ENCODE measurements at regions not wholly inside any gene's neighbourhood (a gene's known extent, or its start where the extent isn't known, plus 50 kb on each side); places are given as distances from the start of the nearest gene placed in this dataset.

GRCh38 chr2:63765117-63765516 lies 76.6 kb upstream of the UGP2 start:
- intact Hi-C loops (cut with DNase I), result no loop called here
- no peak for DNase-seq (ENCODE audit: low spot score)

DNA sequence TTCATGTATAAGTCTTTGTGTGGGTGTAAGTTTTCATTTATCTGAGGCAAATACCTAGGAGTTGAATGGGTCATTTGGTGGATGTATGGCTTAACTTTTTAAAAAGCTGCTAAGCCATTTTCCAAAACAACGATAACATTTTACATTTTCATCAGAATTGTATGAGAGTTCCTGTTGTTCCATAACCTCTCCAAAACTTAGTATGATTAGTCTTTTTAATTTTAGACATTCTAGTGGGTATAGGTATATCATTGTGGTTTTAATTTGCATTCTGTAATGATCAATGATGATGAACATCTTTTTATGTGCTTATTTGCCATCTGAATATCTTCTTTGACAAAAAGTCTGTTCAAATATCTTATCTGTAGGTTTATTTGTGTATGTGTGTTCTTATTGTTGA lies 74.4 kb upstream of the UGP2 start:
- no peak for DNase-seq (ENCODE audit: low spot score)
- intact Hi-C loops (cut with DNase I), result no loop called here

GRCh38 chr2:63768051-63768450 lies 73.6 kb upstream of the UGP2 start:
- intact Hi-C loops (cut with DNase I), result no loop called here
- no peak for DNase-seq (ENCODE audit: low spot score)

- intact Hi-C loops (cut with DNase I), result no loop called here
- no peak for DNase-seq (ENCODE audit: low spot score)
Observed at GRCh38 chr2:63769915-63770314, 71.8 kb upstream of the UGP2 start.

DNA sequence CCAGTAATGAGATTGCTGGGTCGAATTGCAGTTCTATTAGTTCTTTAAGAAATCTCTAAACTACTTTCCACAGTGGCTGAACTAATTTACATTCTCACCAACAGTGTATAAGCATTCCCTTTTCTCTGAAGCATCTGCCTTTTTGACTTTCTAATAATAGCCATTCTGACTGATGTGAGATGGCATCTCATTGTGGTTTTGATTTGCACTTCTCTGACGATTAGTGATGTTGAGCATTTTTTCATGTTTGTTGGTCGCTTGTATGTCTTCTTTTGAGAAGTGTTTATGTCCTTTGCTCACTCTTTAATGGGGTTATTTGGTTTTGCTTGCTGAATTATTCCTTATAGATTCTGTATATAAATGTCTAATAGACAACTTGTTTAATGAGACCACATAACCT lies 69.6 kb upstream of the UGP2 start:
- intact Hi-C loops (cut with DNase I), result no loop called here
- no peak for DNase-seq (ENCODE audit: low spot score)

DNA sequence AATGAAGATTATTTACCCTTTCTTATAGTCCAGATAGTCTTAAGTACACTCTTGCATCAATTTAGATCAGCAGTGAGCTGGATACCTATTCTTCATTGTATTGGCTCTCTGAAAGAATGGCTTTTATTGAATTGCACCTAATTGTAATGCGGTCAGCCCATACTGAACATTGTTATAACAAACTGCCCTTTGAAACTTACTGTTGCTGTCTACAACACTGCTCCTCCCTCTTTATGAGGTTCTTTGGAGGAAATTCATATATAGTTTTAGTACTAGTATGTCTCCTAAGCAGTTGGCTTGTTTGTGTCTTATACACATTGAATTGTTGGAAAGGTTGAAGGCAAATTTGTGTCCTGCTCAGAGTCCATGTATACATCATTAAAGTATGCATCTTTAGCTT lies 66.5 kb upstream of the UGP2 start:
- no peak for DNase-seq (ENCODE audit: low spot score)
- intact Hi-C loops (cut with DNase I), result no loop called here

DNA sequence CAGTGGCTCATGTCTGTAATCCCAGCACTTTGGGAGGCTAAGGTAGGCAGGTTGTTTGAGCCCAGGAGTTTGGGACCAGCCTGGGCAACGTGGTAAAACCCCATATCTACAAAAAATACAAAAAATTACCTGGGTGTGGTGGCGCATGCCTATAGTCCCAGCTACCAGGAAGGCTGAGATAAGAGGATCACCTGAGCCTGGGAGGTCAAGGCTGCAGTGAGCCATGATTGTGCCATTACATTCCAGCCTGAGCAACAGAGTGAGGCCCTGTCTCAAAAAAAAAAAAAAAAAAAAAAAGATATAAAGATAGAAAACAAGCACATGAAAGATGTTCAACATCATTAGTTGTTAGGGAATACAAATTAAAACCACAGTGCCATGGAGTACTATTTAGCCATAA lies 65.3 kb upstream of the UGP2 start:
- DNase-seq (ENCODE audit: low spot score), result no peak
- intact Hi-C loops (cut with DNase I), result loop anchor here in 1 of 2 donors (2.0 kb wide), 1 partner anchor 14 kb away; no protein-coding TSS in a partner anchor

DNA sequence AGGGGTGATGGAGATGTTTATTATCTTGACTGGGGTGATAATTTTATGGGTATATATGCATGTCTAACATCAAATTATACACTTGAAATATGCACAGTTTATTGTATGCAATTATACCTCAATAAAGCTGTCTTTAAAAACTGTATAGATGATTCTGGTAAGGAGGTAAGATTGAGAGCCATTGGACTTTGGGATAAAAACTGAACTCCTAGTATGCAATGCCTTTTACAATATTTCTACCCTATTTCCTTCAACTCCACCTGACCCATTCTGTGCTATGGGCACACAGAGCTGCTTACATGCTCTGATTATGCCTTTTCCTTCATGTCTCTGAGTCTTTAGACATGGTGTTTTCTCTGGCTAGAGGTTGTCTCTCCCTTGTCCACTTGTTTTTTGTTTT lies 63.9 kb upstream of the UGP2 start:
- intact Hi-C loops (cut with DNase I), result loop anchor here in 1 of 2 donors (2.0 kb wide), 1 partner anchor 13 kb away; no protein-coding TSS in a partner anchor
- no peak for DNase-seq (ENCODE audit: low spot score)

DNA sequence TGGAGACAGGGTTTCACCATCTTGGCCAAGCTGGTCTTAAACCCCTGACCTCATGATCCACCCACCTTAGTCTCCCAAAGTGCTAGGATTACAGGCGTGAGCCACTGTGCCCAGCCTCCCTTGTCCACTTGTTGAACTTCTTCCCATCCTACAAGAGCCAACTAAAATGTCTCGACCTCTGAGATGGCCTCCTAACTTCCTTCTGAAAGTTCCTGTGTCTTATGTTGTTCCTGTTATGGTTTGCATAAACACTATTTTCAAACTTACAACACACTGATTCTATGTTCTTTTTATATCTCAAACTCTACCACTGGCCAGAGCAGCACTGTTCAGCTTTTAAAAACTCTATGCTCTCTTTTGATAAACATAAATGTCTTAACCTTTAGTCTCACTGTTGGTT lies 63.3 kb upstream of the UGP2 start:
- intact Hi-C loops (cut with DNase I), result no loop called here

GRCh38 chr2:63780518-63781155 lies 61.1 kb upstream of the UGP2 start:
- intact Hi-C loops (cut with DNase I), result no loop called here
- no peak for DNase-seq (ENCODE audit: low spot score)

More for the DNA sequence above, 63.3 kb upstream of the UGP2 start:
- DNase-seq (ENCODE audit: low spot score), result no peak

DNA sequence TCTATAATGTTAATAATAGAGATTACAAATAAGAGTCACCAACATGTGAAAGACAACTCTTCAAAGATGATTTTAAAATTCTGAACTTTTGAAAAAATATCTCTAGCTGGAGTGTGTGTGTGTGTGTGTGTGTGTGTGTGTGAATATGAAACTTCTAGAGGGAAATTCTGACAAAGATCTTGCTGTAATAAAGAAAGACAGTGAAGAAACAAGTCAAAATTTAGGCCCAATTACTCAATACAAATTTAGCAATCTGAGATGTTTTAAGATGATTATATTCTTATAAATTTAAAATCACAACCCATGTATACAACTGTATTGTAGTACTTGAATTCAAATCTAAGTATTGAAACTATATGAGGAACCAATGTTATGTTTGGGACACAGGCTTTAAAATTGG lies 57.2 kb upstream of the UGP2 start:
- intact Hi-C loops (cut with DNase I), result no loop called here
- no peak for DNase-seq (ENCODE audit: low spot score)

DNA sequence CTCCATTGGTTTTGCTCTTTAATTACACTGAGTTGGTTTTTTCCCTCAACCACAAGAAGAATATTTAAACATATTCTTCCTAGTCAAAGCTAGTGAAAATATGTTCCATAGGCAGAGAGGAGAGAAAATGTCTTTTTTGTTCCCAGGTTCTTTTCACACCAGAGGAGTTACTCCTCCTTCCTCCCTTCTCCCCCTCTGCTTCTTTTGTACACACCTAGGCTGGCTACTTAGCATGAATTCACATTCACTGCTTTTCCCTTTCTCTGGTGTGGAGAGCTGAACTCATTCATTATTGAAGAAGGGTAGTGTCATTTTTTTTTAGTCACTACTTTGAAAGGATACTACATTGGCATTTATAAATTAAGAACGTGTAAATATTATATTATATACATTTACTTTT lies 56.6 kb upstream of the UGP2 start:
- DNase-seq (ENCODE audit: low spot score), result no peak

DNA sequence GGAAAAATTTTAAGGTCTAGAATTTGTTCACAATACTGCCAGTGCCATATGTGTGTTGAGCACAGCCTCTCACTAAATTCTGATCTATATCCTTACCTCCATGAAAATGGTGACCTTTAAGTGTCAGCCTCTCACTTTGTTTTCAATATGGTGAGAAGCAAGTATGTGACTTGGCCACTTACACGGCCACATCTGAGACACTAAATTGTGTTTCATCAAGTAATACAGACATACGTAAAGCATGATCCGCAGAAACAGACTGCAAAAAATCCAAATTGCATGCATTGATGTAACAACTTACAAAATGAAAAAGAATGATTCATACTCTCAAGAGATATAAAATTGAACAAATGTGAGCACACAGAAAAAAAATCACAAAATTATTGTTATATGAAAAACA lies 55.2 kb upstream of the UGP2 start:
- no peak for DNase-seq (ENCODE audit: low spot score)
- intact Hi-C loops (cut with DNase I), result no loop called here

More for the DNA sequence above, 56.6 kb upstream of the UGP2 start:
- intact Hi-C loops (cut with DNase I), result no loop called here

DNA sequence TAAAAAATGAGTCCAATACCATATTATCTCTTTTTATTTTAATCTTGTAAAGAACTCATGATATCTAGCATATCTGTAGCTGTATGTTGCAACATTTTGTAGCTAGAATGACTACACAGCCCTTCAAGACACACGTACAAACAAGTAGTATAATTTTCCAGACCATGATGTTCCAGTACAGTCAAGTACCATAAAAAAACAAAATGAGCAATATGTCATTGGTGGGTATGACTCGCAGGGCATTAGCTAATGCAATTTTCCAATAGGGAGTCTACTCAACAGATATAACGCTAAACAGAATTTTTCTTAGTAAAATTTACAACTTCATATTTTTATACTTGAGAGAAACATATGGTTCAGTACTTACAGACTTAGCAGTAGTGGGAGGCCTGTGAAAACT lies 53.6 kb upstream of the UGP2 start:
- intact Hi-C loops (cut with DNase I), result no loop called here
- no peak for DNase-seq (ENCODE audit: low spot score)

- intact Hi-C loops (cut with DNase I), result loop anchor here in 1 of 2 donors (2.0 kb wide), 1 partner anchor 13 kb away; no protein-coding TSS in a partner anchor
Observed at GRCh38 chr2:63789338-63790020, 52.2 kb upstream of the UGP2 start.

GRCh38 chr2:63790491-63790890 lies 51.2 kb upstream of the UGP2 start:
- DNase-seq (ENCODE audit: low spot score), result no peak
- intact Hi-C loops (cut with DNase I), result loop anchor here in 1 of 2 donors (2.0 kb wide), 1 partner anchor 14 kb away; no protein-coding TSS in a partner anchor

More at GRCh38 chr2:63789338-63790020, 52.2 kb upstream of the UGP2 start:
- no peak for DNase-seq (ENCODE audit: low spot score)

DNA sequence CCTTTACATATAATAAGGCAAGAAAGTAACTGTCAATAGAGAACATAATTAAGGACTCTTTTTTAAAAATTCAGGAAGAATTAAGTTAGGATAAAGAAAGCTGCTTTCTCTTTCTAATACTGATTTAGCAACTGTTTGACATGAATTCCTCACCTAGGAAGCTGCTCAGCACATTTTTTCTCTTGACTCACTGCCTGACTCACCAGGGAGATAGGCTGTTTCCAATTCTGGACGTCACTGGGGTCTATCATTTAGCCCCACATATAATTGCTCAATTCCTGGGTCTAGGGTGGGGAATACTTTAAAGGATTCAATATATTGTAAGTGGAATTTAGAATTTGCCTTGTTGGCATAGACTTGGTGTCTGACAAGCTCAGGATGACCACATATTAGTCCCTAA lies 50.8 kb upstream of the UGP2 start:
- no peak for DNase-seq (ENCODE audit: low spot score)
- intact Hi-C loops (cut with DNase I), result loop anchor here in 1 of 2 donors (2.0 kb wide), 1 partner anchor 14 kb away; no protein-coding TSS in a partner anchor

GRCh38 chr2:63791387-63791786 lies 50.3 kb upstream of the UGP2 start:
- intact Hi-C loops (cut with DNase I), result loop anchor here in 1 of 2 donors (2.0 kb wide), 1 partner anchor 15 kb away; no protein-coding TSS in a partner anchor

More at GRCh38 chr2:63791387-63791786, 50.3 kb upstream of the UGP2 start:
- DNase-seq (ENCODE audit: low spot score), result no peak
